ENCODE measurements at regions not wholly inside any gene's neighbourhood (a gene's known extent, or its start where the extent isn't known, plus 50 kb on each side); places are given as distances from the start of the nearest gene placed in this dataset.

DNA sequence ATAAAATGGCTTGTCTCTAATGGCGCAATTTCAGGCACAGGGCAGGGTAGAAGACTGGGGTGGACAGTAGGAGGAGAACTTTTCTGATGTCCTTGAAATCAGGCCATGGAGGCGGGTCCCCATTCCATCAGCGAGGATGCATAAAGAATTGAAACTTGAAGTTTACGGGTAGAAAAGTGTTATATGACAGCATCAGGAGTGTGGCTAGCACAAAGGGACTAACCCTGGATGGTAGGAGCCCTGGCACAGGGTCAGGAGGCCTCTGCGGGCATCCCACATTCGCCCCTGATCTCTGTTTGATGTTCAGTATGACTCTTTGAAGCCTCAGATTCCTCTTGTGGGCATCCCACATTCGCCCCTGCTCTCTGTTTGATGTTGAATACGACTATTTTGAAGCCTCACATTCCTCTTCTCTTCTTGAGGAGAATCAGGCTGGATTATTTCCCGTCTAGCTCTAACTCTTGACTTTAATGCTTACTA lies 94.8 kb upstream of the ADRA1B start:
- Histone ChIP-seq H3K9ac (ENCODE audit: low read depth, low read length) (no peak overlapping the region), H3K9me3 (ENCODE audit: insufficient read depth, low read length, severe bottlenecking) (no peaks in the 10 kb centered on the region), H3K4me1 (ENCODE audit: insufficient read depth, low read length) (no peaks in the 10 kb centered on the region), H3K27me3 (ENCODE audit: insufficient read depth, low read length, poor library complexity) (no peaks in the 10 kb centered on the region), H3K79me2 (ENCODE audit: insufficient read depth, low read length) (no peaks in the 10 kb centered on the region), H3K36me3 (ENCODE audit: insufficient read depth, low read length) (no peaks in the 10 kb centered on the region), H3K4me3 (ENCODE audit: low read depth in 1 of 2, low read length in 2 of 2) (no peak overlapping the region), H2AFZ (ENCODE audit: low read depth, low read length) (no peak overlapping the region), H3K27ac (ENCODE audit: low read length) (no peak overlapping the region), H4K20me1 (ENCODE audit: insufficient read depth, low read length) (no peaks in the 10 kb centered on the region), H3K4me2 (ENCODE audit: insufficient read depth, low read length) (no peak overlapping the region)
- ATAC-seq (ENCODE audit: insufficient read depth, low read depth): no peak
- no peak for DNase-seq
- no peak for TF ChIP-seq EZH2 (IDR thresholded peaks at IDR 0.05; ENCODE audit: borderline replicate concordance, low read depth, low read length, severe bottlenecking)
- TF ChIP-seq, protein P1, sequence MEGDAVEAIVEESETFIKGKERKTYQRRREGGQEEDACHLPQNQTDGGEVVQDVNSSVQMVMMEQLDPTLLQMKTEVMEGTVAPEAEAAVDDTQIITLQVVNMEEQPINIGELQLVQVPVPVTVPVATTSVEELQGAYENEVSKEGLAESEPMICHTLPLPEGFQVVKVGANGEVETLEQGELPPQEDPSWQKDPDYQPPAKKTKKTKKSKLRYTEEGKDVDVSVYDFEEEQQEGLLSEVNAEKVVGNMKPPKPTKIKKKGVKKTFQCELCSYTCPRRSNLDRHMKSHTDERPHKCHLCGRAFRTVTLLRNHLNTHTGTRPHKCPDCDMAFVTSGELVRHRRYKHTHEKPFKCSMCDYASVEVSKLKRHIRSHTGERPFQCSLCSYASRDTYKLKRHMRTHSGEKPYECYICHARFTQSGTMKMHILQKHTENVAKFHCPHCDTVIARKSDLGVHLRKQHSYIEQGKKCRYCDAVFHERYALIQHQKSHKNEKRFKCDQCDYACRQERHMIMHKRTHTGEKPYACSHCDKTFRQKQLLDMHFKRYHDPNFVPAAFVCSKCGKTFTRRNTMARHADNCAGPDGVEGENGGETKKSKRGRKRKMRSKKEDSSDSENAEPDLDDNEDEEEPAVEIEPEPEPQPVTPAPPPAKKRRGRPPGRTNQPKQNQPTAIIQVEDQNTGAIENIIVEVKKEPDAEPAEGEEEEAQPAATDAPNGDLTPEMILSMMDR (IDR thresholded peaks at IDR 0.05; ENCODE audit: borderline replicate concordance, extremely low read depth, low read length, poor library complexity, severe bottlenecking): no peak

DNA sequence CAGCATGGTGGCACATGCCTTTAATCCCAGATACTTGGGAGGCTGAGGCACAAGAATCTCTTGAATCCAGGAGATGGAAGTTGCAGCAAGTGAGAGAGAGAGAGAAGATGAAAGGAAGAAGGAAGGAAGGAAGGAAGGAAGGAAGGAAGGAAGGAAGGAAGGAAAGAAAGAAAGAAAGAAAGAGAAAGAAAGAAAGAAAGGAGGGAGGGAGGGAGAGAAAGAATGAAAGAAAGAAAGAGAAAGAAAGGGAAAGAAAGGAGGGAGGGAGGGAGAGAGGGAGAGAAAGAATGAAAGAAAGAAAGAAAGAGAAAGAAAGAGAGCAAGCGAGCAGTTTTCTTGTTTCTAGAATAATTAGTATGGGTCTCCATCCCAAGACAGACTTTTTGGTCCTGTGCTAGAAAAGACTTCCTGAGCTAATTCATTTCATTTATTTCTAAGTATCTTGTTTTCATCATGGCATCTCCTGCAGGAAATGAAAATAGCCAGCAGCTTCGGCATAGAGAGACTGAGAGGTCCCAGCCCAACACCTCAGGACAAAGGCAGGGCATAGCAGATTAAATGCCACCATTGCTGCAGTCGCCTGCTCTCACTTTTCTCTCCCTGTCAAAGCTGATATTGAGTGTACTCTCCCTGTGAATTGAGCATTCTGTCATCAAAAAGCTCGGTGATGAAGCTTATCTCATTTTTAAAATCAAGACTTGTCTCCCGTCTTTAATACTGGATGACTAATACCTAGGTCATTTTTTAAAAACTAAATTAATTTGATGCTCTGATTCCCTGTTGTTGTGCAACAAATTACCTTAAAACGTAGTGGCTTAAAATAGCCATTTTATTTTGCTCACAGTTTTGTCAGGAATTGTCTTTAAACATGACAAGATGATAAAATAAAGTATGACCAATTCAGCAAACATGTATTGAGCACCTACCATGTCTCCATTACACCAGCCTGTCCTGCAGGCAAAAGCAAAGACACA lies 91.8 kb upstream of the ADRA1B start:
- H3K9ac ChIP-seq (ENCODE audit: low read depth, low read length): no peak overlapping the region
- no peak overlapping the region for H3K27ac ChIP-seq (ENCODE audit: low read length)
- no peaks in the 10 kb centered on the region for H3K79me2 ChIP-seq (ENCODE audit: insufficient read depth, low read length)
- no peaks in the 10 kb centered on the region for H4K20me1 ChIP-seq (ENCODE audit: insufficient read depth, low read length)
- no peak for ATAC-seq (ENCODE audit: insufficient read depth, low read depth)
- no peaks in the 10 kb centered on the region for H3K36me3 ChIP-seq (ENCODE audit: insufficient read depth, low read length)
- DNase-seq: no peak
- H3K4me1 ChIP-seq (ENCODE audit: insufficient read depth, low read length): no peaks in the 10 kb centered on the region
- H2AFZ ChIP-seq (ENCODE audit: low read depth, low read length): no peak overlapping the region
- H3K4me2 ChIP-seq (ENCODE audit: insufficient read depth, low read length): no peak overlapping the region
- H3K27me3 ChIP-seq (ENCODE audit: insufficient read depth, low read length, poor library complexity): no peaks in the 10 kb centered on the region
- H3K9me3 ChIP-seq (ENCODE audit: insufficient read depth, low read length, severe bottlenecking): no peaks in the 10 kb centered on the region
- TF ChIP-seq EZH2 (IDR thresholded peaks at IDR 0.05; ENCODE audit: borderline replicate concordance, low read depth, low read length, severe bottlenecking): no peak
- TF ChIP-seq, protein P1 (IDR thresholded peaks at IDR 0.05; ENCODE audit: borderline replicate concordance, extremely low read depth, low read length, poor library complexity, severe bottlenecking): no peak
- H3K4me3 ChIP-seq (ENCODE audit: low read depth in 1 of 2, low read length in 2 of 2): no peak overlapping the region

GRCh38 chr5:159825551-159826051 lies 90.7 kb upstream of the ADRA1B start:
- H3K27me3 ChIP-seq (ENCODE audit: insufficient read depth, low read length, poor library complexity): no peaks in the 10 kb centered on the region
- H3K79me2 ChIP-seq (ENCODE audit: insufficient read depth, low read length): no peaks in the 10 kb centered on the region
- DNase-seq (no peak), ATAC-seq (ENCODE audit: insufficient read depth, low read depth) (no peak)
- no peak overlapping the region for H3K9ac ChIP-seq (ENCODE audit: low read depth, low read length)
- no peaks in the 10 kb centered on the region for H3K9me3 ChIP-seq (ENCODE audit: insufficient read depth, low read length, severe bottlenecking)
- no peak overlapping the region for H3K27ac ChIP-seq (ENCODE audit: low read length)
- no peaks in the 10 kb centered on the region for H3K36me3 ChIP-seq (ENCODE audit: insufficient read depth, low read length)
- H4K20me1 ChIP-seq (ENCODE audit: insufficient read depth, low read length): no peaks in the 10 kb centered on the region
- no peaks in the 10 kb centered on the region for H3K4me1 ChIP-seq (ENCODE audit: insufficient read depth, low read length)
- H3K4me3 ChIP-seq (ENCODE audit: low read depth in 1 of 2, low read length in 2 of 2): no peak overlapping the region
- H3K4me2 ChIP-seq (ENCODE audit: insufficient read depth, low read length): no peak overlapping the region
- TF ChIP-seq, protein P1 (IDR thresholded peaks at IDR 0.05; ENCODE audit: borderline replicate concordance, extremely low read depth, low read length, poor library complexity, severe bottlenecking): no peak
- no peak for TF ChIP-seq EZH2 (IDR thresholded peaks at IDR 0.05; ENCODE audit: borderline replicate concordance, low read depth, low read length, severe bottlenecking)
- H2AFZ ChIP-seq (ENCODE audit: low read depth, low read length): no peak overlapping the region
